Stimulated activated naive CD4-positive, alpha-beta T cell treated with Interleukin-2 at 50 U/mL for 16 hours (primary cell): ENCODE measurements at regions not wholly inside any gene's neighbourhood (a gene's known extent, or its start where the extent isn't known, plus 50 kb on each side); places are given as distances from the start of the nearest gene placed in this dataset.
A peak's percentile ranks its signal among the peaks of the same experiment; 100 is the strongest.
"Not testable (repeated sequence)": the region's sequence is repeated elsewhere in the genome, so short reads cannot be mapped to it uniquely, and the experiment has no call there.

Source experiments
- DNase-seq: peaks from one replicate; lab custom pipeline; 2025; lab: John Stamatoyannopoulos, UW

DNA sequence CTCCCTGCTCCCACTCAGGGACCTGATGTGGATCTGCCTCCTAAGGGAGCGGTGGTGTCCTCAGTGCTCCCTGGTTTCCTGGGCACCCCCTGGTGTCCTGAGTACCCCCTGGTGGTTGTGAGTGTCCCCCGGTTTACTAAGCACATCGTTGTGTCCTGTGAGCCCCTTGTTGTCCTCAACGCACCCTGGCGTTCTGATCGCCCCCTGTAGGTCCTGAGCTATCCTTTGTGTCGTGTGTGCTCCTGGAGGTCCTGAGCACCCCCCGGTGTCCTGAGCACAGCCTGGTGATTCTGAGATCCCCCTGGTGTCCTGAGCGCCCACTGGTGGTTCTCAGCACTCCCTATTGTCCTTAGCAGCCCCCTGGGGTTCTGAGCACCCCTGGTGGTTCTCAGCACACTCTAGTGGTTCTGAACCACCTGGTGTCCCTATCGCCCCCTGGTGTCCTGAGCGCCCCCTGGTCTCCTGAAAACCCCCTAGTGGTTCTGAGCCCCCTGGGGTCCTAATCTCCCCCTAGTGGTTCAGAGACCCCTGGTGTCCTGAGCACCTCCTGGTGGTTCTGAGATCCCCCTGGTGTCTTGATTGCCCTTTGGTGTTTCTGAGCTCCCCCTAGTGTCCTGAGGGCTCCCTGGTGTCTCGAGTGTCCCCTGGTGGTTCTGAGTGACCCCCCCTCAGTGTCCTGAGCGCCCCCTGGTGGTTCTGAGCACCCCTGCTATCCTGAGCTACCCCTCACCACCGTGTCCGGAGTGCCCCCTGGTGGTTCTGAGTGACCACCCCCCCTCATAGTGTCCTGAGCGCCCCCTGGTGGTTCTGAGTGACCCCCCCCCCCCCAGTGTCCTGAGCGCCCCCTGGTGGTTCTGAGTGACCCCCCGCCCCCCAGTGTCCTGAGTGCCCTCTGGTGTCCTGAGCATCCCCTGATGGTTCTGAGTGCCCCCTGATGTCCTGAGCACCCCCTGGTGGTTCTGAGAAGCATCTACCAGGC lies 615.1 kb downstream of the TMEM121 start:
- DNase-seq = peak; percentile 41

DNA sequence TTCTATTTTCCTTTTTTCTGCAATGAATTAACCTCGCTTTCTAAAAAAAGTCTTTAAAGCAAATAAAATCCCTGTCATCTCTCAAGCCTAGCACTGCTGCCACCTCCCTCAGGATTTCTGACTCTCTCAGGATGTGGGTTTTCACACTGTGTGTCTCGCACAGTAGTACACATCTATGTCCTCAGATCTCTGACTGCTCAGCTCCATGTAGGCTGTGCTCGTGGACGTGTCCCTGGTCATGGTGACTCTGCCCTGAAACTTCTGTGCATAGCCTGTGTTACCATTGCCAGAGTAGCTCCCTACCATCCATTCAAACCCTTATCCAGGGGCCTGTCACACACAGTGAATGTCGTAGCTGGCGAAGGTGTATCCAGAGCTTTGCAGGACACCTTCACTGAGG lies 619.3 kb downstream of the TMEM121 start:
- DNase-seq = not testable (repeated sequence)

DNA sequence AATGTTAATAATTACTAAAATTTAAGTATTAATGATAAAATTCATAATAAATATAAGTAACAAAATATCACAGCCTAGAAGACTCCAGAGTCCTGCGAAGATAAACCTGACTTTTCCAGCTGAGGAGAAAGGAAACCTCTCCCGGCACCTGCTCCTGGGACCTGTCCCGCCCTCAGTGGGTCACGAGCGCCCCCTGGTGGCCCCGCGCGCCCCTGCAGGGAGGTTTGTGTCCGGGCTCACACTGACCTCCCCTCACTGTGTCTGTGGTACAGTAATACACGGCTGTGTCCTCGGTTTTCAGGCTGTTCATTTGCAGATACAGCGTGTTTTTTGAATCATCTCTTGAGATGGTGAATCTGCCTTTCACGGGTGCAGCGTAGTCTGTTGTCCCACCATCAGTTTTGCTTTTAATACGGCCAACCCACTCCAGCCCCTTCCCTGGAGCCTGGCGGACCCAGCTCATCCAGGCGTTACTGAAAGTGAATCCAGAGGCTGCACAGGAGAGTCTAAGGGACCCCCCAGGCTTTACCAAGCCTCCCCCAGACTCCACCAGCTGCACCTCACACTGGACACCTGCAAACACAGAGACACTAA lies 627.1 kb downstream of the TMEM121 start:
- DNase-seq = peak; percentile 66

DNA sequence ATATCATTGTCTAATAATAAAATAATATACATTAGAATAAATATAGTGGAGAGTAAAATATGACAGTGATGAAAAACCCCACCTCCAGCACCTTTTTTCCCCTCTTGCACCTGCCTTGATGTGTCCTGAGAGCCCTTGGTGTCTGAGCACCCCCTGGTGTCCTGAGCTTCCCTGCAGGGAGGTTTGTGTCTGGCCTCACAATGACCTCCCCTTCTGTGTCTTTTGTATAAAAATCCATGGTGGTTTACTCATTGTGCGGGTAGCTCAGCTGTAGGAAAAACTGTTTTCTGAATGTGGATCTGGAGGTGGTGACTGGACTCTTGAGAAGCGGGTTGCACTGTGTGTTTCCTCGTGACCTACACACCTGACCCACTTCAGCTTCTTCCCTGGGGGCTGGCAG lies 636.9 kb downstream of the TMEM121 start:
- DNase-seq = no peak

DNA sequence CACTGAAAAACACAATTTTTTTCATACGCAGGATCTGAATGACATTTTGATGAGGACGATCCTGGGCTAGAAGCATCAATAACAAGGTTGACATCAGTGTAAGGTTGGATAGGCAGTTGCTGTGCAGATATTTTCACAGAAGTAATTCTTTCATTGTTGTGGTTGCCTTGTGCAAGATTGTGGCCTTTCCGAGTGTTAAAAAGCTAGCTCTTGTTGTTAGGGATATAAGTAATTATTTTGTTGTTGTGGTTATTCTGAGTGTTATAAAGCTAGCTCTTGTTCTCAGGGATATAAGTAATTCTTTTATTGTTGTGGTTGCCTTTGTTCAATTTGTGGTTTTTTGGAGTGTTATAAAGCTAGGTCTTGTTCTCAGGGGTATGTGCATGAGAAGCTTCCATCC lies 637.4 kb downstream of the TMEM121 start:
- not testable (repeated sequence) for DNase-seq

DNA sequence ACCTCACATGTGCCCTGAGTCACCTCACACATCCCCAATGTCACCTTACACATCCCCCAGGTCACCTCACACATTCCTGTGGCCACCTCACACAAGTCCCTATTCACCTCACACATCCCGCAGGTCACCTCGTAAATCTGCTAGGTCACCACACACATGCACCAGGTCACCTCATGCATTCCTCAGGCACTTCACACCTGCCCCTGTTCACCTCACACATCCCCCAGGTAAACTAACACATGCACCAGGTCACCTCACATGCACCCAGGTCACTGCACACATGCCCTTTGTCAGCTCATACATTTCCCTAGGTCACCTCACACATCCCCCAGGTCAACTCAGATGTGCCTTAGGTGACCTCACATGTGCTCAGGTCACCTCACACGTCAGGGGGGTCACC lies 639.8 kb downstream of the TMEM121 start:
- DNase-seq = no peak

DNA sequence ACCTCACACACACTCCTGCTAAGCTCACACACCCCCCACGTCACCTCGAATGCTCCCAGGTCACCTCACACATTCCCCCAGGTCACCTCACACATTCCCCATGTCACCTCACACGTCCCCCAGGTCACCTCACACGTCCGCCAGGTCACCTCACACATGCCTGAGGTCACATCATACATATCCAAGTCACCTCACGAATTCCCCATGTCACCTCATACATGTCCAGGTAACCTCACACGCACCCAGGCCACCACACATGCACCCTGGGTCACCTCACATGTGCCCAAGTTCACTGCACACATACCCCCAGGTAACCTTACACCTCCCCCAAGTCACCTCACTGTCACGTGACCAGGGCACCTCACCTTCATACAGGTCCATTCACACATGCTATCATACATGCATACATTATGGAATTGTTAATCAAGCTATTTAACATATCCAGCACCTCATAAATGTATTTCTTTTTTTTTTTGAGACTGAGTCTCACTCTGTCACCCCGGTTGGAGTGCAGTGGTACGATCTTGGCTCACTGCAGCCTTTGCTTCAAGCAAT lies 640.3 kb downstream of the TMEM121 start:
- DNase-seq = no peak

DNA sequence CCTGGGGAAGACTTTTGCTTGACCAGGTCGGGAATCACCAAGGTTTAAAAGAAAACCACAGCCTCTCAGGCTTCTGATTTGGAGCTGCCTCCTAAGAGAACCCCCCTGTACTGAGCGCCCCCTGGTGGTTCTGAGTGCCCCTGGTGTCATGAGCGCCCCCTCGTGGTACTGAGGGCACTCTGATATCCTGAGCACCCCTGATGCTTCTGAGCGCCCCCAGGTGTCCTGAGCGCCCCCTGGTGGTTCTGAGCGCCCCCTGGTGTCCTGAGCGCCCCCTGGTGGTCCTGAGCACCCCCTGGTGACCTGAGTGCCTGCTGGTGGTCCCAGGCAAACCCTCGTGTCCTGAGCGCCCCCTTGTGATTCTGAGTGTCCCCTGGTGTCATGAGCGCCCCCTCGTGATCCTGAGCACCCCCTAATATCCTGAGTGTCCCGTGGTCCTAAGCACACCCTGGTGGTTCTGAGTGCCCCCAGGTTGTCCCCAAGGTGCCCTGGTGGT lies 643.8 kb downstream of the TMEM121 start:
- DNase-seq = peak; percentile 60

DNA sequence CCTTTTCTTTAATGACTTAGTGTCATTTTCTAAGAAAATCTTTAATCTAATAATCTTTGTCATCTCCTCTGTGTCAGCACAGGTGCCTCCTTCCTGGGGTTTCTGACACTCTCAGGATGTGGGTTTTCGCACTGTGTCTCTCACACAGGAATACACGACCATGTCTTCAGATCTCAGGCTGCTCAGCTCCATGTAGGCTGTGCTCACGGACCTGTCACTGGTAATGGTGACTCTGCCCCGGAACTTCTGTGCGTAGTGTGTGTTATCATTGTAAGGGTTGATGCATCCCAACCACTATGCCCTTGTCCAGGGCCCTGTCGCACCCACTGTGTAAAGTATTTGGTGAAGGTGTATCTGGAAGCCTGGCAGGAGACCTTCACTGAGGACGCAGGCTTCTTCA lies 647.8 kb downstream of the TMEM121 start:
- peak; percentile 49 for DNase-seq

DNA sequence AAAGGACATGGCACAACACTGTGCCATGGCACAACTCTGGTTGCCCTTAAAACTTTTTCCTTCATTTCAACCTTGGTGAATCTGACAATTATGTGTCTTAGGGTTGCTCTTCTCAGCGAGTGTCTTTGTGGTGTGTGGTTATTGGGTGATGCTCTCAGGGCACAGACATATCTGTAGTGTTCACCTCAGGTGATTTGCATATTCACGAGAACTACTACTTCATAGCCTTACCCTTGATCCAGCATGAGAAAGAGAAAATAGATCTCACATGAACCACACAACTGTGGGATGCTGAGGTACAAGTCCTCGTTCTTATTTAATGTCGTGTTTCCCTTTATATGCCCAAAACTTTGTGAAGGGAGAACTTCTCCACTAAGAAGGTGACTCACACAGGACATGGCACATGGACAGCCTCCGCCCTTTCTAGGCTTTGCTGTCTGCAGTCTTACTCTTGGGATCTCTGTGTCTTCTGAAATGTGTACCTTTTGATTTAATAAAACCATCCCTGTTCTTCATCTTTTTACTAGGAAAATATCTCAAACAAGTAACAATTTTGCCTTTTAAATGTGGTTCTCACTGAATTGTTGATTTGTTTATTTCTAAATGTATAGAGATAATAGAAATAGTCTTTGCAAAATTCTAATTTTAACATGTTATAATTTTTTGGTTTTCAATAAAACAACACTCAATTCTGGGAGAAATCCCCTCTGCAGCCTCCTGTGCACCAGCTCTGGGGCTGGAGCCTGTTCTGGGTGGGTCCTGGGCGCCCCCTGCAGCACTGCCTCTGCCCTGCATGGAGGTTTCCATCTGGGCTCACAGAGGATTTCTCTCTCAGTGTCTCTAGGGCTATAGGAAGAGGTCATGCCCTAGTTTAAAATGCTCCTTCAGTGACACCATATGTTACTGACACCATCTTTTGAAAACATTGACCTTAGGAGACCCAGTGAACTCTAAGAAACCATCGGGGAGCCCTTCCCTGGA lies 651.2 kb downstream of the TMEM121 start:
- peak; percentile 31 for DNase-seq

DNA sequence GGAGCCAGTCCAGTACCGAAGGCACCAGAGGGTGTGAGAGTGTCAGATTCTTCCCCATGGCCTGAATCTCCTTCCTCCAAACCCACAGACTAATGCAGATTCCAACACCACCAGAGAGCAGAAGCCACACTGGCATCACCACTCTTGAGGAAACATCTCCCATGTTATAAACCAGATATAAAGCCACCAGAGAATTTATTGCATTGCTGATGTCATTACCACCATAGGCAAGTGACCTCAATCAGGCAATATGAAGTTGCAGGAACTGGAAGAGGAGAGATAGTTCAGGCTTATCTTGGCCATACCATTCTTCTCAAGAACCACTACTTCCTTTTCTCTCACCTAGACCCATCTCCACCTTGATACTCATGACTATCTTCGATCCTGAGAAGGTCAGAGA lies 653.4 kb downstream of the TMEM121 start:
- no peak for DNase-seq

DNA sequence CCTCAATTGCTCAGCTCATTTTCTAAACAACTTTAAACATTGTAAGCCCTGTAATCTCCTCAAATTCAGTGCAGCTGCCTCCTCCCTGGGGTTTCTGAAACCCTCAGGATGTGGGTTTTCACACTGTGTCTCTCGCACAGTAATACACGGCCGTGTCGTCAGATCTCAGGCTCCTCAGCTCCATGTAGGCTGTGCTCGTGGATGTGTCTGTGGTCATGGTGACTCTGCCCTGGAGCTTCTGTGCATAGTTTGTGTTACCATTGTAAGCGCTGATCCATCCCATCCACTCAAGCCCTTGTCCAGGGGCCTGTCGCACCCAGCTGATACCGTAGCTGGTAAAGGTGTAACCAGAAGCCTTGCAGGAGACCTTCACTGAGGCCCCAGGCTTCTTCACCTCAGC lies 658.4 kb downstream of the TMEM121 start:
- DNase-seq = peak; percentile 66

DNA sequence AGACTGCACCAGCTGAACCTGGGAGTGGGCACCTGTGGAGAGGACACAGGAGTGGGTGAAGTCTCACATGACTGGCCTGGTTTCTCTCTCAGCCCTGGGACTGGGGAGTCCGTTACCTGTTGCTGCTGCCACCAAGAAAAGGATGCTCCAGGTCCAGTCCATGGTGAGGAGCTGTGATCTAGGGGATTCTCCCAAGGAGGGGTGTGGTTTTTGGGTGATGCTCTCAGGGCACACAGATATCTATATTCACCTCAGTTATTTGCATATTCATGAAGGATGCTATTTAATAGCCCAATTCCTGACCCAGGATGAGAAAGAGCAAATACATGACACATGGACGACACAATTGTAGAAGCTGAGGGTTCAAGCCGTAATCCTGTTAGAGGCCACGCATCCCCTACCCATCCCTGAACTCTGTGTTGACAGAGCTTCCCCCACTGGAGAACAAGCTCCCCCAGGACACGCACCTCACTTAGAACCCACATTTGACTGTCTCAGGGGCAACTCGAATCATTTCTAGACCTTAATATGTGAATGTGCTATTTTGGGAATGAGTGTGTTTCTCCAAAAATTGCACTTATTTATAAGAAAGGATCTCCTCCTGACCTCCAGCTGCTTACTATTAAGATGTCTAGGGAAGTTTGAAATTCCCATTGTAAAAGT lies 658.9 kb downstream of the TMEM121 start:
- DNase-seq = not testable (repeated sequence)

DNA sequence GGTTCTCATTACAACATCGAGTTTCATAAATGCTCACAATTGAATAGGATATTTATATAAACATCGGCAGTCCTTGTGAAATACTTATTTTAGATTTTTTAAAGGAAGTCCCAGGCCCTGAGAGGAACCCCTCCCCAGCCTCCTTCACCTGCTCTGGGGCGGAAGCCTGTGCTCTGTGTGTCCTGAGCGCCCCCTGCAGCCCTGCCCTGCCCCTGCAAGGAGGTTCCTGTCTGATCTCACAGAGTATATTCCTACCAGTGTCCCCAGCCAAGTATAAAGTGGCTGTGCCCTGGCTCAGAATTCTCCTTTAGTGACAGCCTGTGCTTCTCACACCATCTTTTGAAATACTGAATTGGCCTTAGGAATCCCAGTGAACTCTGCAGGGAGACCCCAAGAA lies 659.5 kb downstream of the TMEM121 start:
- DNase-seq = peak; percentile 35

DNA sequence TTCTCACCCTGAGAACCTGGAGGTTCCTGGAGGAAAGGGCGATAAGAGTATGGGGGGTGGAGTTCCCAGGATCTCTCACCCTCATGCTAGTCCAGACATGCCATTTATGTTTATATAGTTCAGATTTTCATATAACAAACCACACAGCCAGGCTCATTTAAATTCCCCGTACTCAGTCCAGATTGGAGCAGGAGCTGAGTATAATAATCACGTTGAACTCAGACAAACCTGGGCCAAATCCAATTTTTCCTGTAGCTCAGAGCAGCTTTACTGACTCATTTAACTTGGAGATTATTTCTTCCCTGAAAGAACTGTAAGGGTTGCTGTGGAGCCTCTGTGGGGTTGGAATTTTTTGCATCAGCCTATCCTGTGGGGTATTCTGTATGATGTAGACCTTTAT lies 660.8 kb downstream of the TMEM121 start:
- DNase-seq = no peak

DNA sequence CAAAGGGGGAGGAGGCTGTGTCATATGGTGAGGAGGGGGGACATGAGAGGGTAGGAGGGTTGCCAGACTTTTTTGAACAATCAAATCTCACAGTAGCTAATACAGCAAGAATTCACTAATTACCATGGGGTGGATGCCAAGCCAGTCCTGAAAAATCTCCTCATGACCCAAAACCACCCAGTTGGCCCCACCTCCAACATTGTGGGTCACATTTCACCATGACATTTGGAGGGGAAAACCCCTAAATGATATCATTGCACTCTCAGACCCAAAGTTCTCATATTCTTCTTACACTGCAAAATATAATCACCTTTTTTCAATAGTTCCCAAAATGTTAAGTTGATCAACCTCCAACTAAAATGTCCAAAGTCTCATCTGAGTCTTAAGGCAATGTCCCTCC lies 666.3 kb downstream of the TMEM121 start:
- DNase-seq = not testable (repeated sequence)

DNA sequence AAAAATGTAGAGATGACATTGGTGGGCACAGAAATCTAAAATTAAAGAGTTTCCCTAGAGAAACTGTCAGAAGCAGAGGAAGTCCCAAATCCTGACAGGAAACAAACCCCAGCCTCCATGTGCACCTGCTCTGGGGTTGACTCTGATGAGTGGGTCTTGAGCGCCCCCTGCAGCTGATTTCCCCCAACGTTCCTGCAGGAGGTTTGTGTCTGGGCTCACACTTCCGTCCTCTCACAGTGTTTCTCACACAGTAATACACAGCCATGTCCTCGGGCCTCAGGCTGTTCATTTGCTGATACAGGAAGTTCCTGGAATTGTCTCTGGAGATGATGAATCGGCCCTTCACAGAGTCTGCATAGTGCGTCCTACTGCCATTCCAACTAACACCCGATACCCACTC lies 670.1 kb downstream of the TMEM121 start:
- DNase-seq = peak; percentile 39

DNA sequence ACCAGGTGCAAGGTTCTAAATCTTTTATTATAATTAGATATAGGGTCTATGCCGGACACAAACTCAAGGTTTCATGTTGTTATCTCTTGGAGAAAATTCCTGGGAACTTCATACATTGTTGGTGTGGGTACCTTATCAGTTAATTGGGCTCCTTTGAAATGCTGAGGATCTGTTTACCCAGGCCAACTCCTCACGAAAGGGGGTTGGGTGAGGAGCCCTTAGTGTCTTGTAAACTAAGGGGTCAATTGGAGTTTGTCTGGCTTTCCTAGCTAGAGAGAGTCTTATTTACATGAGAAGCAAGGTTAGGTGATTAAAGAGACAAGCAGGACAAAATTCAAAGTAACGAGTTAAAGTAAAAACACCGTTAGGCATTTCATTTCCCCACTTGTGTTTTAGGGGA lies 670.9 kb downstream of the TMEM121 start:
- not testable (repeated sequence) for DNase-seq

DNA sequence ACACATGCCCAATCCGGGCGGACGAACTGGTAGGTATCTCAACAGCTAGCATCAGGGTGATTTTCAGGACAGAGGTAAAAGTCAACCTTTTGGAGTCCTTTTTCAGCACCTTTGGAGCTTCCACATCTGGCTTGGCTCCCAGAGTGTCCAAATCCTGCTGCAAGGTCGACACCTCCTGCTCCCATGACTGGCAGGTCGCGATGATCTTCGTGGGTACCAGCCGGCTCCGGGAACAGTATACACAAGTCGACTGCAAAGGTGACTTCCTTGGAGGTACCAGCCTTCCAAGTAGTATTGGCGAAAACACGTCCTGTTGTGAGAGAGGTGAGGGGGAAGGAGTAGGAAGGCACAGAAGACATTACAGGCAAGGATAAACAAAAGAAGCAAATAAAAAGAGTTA lies 672.7 kb downstream of the TMEM121 start:
- DNase-seq = no peak

DNA sequence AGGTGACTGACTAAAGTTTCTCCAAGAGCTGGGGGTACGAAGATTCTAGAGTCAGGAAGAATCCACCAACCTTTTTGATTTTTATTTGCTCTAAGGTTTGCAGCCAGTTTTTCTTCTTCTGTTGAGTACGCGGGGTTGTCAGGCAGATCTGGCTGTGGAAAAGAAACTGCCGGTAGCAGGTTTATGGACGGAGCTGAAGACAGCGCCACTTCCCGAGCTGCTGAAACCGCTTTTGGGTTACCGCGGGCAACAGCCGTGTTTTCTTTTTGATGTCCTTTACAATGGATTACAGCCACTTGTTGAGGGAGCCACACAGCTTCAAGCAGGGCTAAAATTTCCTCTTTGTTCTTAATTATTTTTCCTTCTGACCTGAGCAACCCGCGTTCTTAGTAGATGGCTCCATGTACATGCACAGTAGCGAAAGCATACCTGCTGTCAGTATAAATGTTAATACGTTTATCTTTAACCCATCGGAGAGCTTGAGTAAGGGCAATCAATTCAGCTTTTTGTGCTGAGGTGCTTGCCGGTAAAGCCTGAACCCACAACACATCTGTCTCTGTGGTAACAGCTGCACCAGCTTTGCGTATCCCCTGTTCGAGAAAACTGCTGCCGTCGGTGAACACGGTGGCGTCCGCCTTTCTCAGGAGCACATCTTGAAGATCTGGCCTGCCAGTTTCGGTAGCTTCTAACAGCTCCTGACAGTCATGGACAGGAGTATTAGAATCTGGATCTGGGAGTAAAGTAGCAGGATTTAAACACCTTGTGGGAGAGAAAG lies 674.3 kb downstream of the TMEM121 start:
- no peak for DNase-seq
